ENCODE measurements at regions not wholly inside any gene's neighbourhood (a gene's known extent, or its start where the extent isn't known, plus 50 kb on each side); places are given as distances from the start of the nearest gene placed in this dataset.

- no peak for DNase-seq
Measured at GRCh38 chr6:163630572-163630971, 216.1 kb downstream of the QKI start.

- DNase-seq: no peak
Measured at GRCh38 chr6:163630096-163630495, 215.6 kb downstream of the QKI start.
